HG02970 (cell line): ENCODE measurements at regions not wholly inside any gene's neighbourhood (a gene's known extent, or its start where the extent isn't known, plus 50 kb on each side); places are given as distances from the start of the nearest gene placed in this dataset.

Source experiments
- ATAC-seq: cut with Tn5 transposase; IDR thresholded peaks from one replicate; pipeline ENCODE4 v1.9.1; 2021; ENCODE audit warnings: mild to moderate bottlenecking, moderate library complexity, moderate number of reproducible peaks; ENCODE audit not compliant: unreplicated experiment, low FRiP score

- ATAC-seq: no peak
Measured at GRCh38 chr1:56236688-56237087, 342.7 kb downstream of the PLPP3 start.

GRCh38 chr1:56235909-56236510 lies 343.4 kb downstream of the PLPP3 start:
- ATAC-seq: no peak

- no peak for ATAC-seq
Measured at GRCh38 chr1:56229186-56229585, 350.2 kb downstream of the PLPP3 start.

GRCh38 chr1:56227886-56228285 lies 351.5 kb downstream of the PLPP3 start:
- ATAC-seq: no peak

GRCh38 chr1:56227401-56227800 lies 352.0 kb downstream of the PLPP3 start:
- no peak for ATAC-seq

- no peak for ATAC-seq
Measured at GRCh38 chr1:56225964-56226815, 353.2 kb downstream of the PLPP3 start.

- no peak for ATAC-seq
Measured at GRCh38 chr1:56223968-56224367, 355.4 kb downstream of the PLPP3 start.

- ATAC-seq: no peak
Measured at GRCh38 chr1:56222914-56223540, 356.3 kb downstream of the PLPP3 start.

GRCh38 chr1:56220021-56220420 lies 359.3 kb downstream of the PLPP3 start:
- no peak for ATAC-seq

GRCh38 chr1:56218023-56218422 lies 361.3 kb downstream of the PLPP3 start:
- ATAC-seq: no peak

- ATAC-seq: no peak
Measured at GRCh38 chr1:56216218-56216617, 363.1 kb downstream of the PLPP3 start.

- no peak for ATAC-seq
Measured at GRCh38 chr1:56215771-56216170, 363.6 kb downstream of the PLPP3 start.

- no peak for ATAC-seq
Measured at GRCh38 chr1:56215086-56215485, 364.3 kb downstream of the PLPP3 start.

- ATAC-seq: no peak
Measured at GRCh38 chr1:56213068-56213467, 366.3 kb downstream of the PLPP3 start.

GRCh38 chr1:56212143-56212542 lies 367.2 kb downstream of the PLPP3 start:
- no peak for ATAC-seq

GRCh38 chr1:56206391-56206790 lies 373.0 kb downstream of the PLPP3 start:
- ATAC-seq: no peak

GRCh38 chr1:56204206-56204605 lies 375.2 kb downstream of the PLPP3 start:
- no peak for ATAC-seq

GRCh38 chr1:56202796-56203492 lies 376.4 kb downstream of the PLPP3 start:
- ATAC-seq: no peak

GRCh38 chr1:56202186-56202585 lies 377.2 kb downstream of the PLPP3 start:
- no peak for ATAC-seq

GRCh38 chr1:56200896-56201295 lies 378.5 kb downstream of the PLPP3 start:
- ATAC-seq: no peak

GRCh38 chr1:56200442-56200841 lies 378.9 kb downstream of the PLPP3 start:
- no peak for ATAC-seq
